Neural cell (in vitro differentiated cells): ENCODE measurements at regions not wholly inside any gene's neighbourhood (a gene's known extent, or its start where the extent isn't known, plus 50 kb on each side); places are given as distances from the start of the nearest gene placed in this dataset.

Source experiments
- CTCF ChIP-seq: fragments of 450-650 bp; IDR thresholded peaks from 2 replicates; pipeline ENCODE4 v1.5.1; 2014; ENCODE audit warnings: antibody characterized with exemption, mild to moderate bottlenecking, moderate library complexity; ENCODE audit not compliant: poor library complexity, severe bottlenecking
- EP300 ChIP-seq: fragments of 450-650 bp; conservative IDR thresholded peaks from 2 replicates; pipeline ENCODE4 v1.6.1; 2014; ENCODE audit warnings: antibody characterized with exemption, mild to moderate bottlenecking, moderate library complexity; ENCODE audit not compliant: poor library complexity, severe bottlenecking
- EZH2 ChIP-seq: fragments of 200-600, 300-800 bp; shearing (Covaris generic), sonication (generic); IDR thresholded peaks from 2 replicates; pipeline ENCODE4 v1.6.1; 2014; ENCODE audit warnings: antibody characterized with exemption, low read length, borderline replicate concordance, mild to moderate bottlenecking; ENCODE audit not compliant: insufficient read depth, poor library complexity, severe bottlenecking
- MXI1 ChIP-seq: fragments of 450-650 bp; conservative IDR thresholded peaks from 2 replicates; pipeline ENCODE4 v1.6.1; 2014; ENCODE audit warnings: antibody characterized with exemption, mild to moderate bottlenecking; ENCODE audit not compliant: poor library complexity, severe bottlenecking
- POLR2AphosphoS5 ChIP-seq: IDR thresholded peaks from 2 replicates; pipeline ENCODE4 v1.6.1; 2012

GRCh38 chr11:98772893-98773292 lies 247.9 kb upstream of the CNTN5 start:
- TF ChIP-seq EZH2 (no peak), MXI1 (no peak), CTCF (no peak), EP300 (no peak), POLR2AphosphoS5 (no peak)
